HL-60 (cell line): ENCODE measurements at regions not wholly inside any gene's neighbourhood (a gene's known extent, or its start where the extent isn't known, plus 50 kb on each side); places are given as distances from the start of the nearest gene placed in this dataset.

Experiments
- DNase-seq, 2 experiments: peaks; one replicate each; pipeline ENCODE4 v3.0.0-alpha.2; 2010 to 2020; ENCODE audit warnings: low read depth in 1 of 2, low spot score in 1 of 2
- H3K27ac ChIP-seq: fragments of 250-450 bp; sonication (Bioruptor Pico); replicated peaks from 2 replicates; pipeline ENCODE4 v1.5.1; 2020; ENCODE audit warnings: mild to moderate bottlenecking, moderate library complexity
- H3K27me3 ChIP-seq: fragments of 250-450 bp; sonication (Bioruptor Pico); 2 replicates; pipeline ENCODE4 v1.5.1; 2021; ENCODE audit warnings: mild to moderate bottlenecking, moderate library complexity; ENCODE audit not compliant: insufficient read depth, poor library complexity, severe bottlenecking
- H3K4me3 ChIP-seq: replicated peaks from 2 replicates; pipeline ENCODE4 v1.5.1; 2011; ENCODE audit warnings: mild to moderate bottlenecking, control low read depth, low read length; ENCODE audit not compliant: insufficient read depth
- GABPA ChIP-seq: IDR thresholded peaks from 2 replicates; pipeline ENCODE4 v1.6.1; 2012; ENCODE audit warnings: low read depth
- POLR2AphosphoS5 ChIP-seq: IDR thresholded peaks from 2 replicates; pipeline ENCODE4 v1.6.1; 2012; ENCODE audit warnings: low read depth
- SPI1 ChIP-seq: IDR thresholded peaks from 2 replicates; pipeline ENCODE4 v1.6.1; 2012; ENCODE audit warnings: low read depth, mild to moderate bottlenecking, borderline replicate concordance
- TF ChIP-seq, protein P1 (sequence below): IDR thresholded peaks from 2 replicates; pipeline ENCODE4 v1.6.1; 2012; ENCODE audit warnings: low read depth; ENCODE audit not compliant: insufficient replicate concordance
- TF ChIP-seq, protein P2 (sequence below): IDR thresholded peaks from one replicate; pipeline ENCODE4 v1.5.1; 2011; ENCODE audit warnings: low read length, control low read depth, inconsistent platforms; ENCODE audit not compliant: insufficient read depth

DNA sequence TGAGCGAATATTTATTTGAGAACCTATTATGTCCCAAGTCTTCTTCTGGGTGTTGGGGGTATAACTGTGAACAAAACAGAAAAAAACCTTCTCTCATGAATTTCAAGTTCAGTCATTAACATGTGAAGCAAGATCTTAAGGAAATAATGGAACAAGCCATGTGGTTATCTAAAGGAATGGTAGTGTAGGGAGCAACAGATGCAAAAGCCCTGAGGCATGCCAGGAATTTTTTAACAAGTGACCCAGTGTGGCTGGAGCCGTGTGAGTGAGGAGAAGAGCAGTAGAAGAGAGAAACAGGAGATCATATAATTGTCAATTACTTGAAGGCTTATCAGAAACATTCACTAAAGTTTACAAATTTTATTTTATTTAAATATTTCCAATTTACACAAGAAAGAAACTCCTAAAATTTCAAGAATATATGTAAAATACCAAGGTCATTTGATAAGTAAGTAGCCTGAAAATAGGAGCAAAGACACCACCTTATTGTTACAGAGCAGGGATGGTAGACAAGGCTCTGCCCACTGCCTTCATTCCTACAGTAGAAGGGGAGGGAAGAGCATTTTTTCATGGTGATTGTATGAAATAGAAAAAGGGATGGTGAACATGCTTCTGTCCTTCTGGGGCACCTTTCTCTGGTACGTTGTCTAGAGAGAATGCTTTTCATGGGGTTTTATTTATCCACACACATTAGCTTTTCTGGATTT lies 345.1 kb downstream of the PLOD2 start:
- DNase-seq, result no peak
- Histone ChIP-seq H3K4me3 (no peak overlapping the region), H3K27me3 (no peaks in the 10 kb centered on the region), H3K27ac (no peak overlapping the region)
- TF ChIP-seq, protein P1, sequence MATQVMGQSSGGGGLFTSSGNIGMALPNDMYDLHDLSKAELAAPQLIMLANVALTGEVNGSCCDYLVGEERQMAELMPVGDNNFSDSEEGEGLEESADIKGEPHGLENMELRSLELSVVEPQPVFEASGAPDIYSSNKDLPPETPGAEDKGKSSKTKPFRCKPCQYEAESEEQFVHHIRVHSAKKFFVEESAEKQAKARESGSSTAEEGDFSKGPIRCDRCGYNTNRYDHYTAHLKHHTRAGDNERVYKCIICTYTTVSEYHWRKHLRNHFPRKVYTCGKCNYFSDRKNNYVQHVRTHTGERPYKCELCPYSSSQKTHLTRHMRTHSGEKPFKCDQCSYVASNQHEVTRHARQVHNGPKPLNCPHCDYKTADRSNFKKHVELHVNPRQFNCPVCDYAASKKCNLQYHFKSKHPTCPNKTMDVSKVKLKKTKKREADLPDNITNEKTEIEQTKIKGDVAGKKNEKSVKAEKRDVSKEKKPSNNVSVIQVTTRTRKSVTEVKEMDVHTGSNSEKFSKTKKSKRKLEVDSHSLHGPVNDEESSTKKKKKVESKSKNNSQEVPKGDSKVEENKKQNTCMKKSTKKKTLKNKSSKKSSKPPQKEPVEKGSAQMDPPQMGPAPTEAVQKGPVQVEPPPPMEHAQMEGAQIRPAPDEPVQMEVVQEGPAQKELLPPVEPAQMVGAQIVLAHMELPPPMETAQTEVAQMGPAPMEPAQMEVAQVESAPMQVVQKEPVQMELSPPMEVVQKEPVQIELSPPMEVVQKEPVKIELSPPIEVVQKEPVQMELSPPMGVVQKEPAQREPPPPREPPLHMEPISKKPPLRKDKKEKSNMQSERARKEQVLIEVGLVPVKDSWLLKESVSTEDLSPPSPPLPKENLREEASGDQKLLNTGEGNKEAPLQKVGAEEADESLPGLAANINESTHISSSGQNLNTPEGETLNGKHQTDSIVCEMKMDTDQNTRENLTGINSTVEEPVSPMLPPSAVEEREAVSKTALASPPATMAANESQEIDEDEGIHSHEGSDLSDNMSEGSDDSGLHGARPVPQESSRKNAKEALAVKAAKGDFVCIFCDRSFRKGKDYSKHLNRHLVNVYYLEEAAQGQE, result no peak
- TF ChIP-seq POLR2AphosphoS5 (no peak), SPI1 (no peak), GABPA (no peak)
- TF ChIP-seq, protein P2, sequence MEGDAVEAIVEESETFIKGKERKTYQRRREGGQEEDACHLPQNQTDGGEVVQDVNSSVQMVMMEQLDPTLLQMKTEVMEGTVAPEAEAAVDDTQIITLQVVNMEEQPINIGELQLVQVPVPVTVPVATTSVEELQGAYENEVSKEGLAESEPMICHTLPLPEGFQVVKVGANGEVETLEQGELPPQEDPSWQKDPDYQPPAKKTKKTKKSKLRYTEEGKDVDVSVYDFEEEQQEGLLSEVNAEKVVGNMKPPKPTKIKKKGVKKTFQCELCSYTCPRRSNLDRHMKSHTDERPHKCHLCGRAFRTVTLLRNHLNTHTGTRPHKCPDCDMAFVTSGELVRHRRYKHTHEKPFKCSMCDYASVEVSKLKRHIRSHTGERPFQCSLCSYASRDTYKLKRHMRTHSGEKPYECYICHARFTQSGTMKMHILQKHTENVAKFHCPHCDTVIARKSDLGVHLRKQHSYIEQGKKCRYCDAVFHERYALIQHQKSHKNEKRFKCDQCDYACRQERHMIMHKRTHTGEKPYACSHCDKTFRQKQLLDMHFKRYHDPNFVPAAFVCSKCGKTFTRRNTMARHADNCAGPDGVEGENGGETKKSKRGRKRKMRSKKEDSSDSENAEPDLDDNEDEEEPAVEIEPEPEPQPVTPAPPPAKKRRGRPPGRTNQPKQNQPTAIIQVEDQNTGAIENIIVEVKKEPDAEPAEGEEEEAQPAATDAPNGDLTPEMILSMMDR, result no peak

DNA sequence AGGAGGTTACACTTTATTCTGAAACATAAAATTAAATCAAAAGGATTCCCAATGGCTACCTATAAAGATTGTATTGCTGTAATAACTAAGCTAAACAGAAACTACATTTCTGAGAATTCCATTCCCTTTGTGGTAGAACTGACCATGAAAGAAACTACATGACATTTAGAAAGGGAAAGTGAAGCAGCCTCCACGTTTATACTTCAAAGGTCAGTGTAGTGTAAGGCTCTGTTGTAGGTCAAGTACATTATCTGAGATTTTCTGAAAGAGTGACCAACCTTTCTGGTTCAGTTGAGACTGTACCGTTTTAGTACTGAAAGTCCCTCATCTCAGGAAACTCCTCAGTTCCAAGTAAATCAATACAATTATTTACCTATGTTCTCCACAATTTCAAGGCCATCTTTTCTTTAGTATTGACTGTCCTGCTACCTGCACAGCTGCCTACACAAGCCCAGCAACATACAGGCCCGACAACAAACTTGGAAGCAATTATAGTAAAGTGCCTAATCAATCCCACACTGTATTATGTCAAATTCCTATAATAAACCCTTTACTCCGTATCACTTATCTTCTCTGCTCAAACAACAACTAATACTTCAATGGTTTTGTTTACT lies 343.0 kb downstream of the PLOD2 start:
- Histone ChIP-seq H3K27me3 (no peaks in the 10 kb centered on the region), H3K27ac (no peak overlapping the region), H3K4me3 (no peak overlapping the region)
- TF ChIP-seq, protein P1, result no peak
- TF ChIP-seq POLR2AphosphoS5 (no peak), GABPA (no peak), SPI1 (no peak)
- TF ChIP-seq, protein P2, result no peak
- DNase-seq, result no peak

DNA sequence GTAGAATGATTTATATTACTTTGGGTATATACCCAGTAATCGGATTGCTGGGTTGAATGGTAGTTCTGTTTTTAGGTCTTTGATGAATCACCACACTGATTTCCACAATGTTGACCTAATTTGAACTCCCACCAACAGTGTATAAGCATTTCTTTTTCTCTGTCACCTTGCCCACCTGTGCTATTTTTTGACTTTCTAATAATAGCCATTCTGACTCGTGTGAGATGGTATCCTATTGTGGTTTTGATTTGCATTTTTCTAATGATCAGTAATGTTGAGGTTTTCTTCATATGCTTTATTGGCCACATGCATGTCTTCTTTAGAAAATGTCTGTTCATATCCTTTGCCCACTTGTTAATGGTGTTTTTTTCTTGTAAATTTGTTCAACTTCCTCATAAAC lies 340.8 kb downstream of the PLOD2 start:
- DNase-seq, result no peak
- no peak overlapping the region for H3K4me3 ChIP-seq
- no peak for TF ChIP-seq SPI1
- TF ChIP-seq, protein P2, result no peak
- TF ChIP-seq POLR2AphosphoS5, result no peak
- TF ChIP-seq, protein P1, result no peak
- TF ChIP-seq GABPA, result no peak
- no peaks in the 10 kb centered on the region for H3K27me3 ChIP-seq
- H3K27ac ChIP-seq, result no peak overlapping the region
